Esophagus squamous epithelium (tissue), 4 donors: ENCODE measurements at regions not wholly inside any gene's neighbourhood (a gene's known extent, or its start where the extent isn't known, plus 50 kb on each side); places are given as distances from the start of the nearest gene placed in this dataset.

Source experiments
- POLR2A ChIP-seq, 4 donors: fragments of 450-650 bp; IDR thresholded peaks; one replicate each; pipeline ENCODE4 v1.6.1; 2017; ENCODE audit warnings: antibody characterized with exemption in 4 of 4, mild to moderate bottlenecking in 4 of 4, moderate library complexity in 3 of 4
- TF ChIP-seq, protein P1 (sequence below), 6 experiments: fragments of 450-650 bp in 4 of 6; fragments of 200-600 bp in 2 of 6; sonication (generic) in 2 of 6; IDR thresholded peaks; one replicate each; pipeline ENCODE4 v1.5.1; 2016 to 2019; ENCODE audit warnings: antibody characterized with exemption in 6 of 6, mild to moderate bottlenecking in 4 of 6, moderate library complexity in 4 of 6

DNA sequence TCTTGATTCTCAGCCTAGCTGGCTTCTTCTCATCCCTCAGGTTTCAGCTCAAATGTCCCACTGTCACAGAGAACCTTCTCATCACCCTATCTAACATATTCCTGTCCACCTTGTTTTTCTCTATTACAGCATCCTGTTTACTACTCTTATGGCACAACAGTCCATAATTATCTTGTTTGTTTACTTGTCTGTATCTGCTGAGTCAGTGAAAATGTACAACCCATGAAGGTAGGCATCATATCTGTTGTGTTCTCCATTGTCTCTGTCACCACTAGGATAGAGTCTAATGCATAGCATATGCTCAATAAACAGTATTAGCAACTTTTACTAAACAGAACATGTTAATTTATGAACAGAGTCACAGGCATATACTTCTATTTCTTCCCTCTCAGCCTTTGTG, 261.7 kb downstream of the ETAA1 start:
- TF ChIP-seq, protein P1, sequence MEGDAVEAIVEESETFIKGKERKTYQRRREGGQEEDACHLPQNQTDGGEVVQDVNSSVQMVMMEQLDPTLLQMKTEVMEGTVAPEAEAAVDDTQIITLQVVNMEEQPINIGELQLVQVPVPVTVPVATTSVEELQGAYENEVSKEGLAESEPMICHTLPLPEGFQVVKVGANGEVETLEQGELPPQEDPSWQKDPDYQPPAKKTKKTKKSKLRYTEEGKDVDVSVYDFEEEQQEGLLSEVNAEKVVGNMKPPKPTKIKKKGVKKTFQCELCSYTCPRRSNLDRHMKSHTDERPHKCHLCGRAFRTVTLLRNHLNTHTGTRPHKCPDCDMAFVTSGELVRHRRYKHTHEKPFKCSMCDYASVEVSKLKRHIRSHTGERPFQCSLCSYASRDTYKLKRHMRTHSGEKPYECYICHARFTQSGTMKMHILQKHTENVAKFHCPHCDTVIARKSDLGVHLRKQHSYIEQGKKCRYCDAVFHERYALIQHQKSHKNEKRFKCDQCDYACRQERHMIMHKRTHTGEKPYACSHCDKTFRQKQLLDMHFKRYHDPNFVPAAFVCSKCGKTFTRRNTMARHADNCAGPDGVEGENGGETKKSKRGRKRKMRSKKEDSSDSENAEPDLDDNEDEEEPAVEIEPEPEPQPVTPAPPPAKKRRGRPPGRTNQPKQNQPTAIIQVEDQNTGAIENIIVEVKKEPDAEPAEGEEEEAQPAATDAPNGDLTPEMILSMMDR (IDR thresholded peaks at IDR 0.05), result no peak
- TF ChIP-seq POLR2A (IDR thresholded peaks at IDR 0.05), result no peak
